ENCODE measurements at regions not wholly inside any gene's neighbourhood (a gene's known extent, or its start where the extent isn't known, plus 50 kb on each side); places are given as distances from the start of the nearest gene placed in this dataset.
"Not testable (repeated sequence)": the region's sequence is repeated elsewhere in the genome, so short reads cannot be mapped to it uniquely, and the experiment has no call there.

- no peak for DNase-seq
These were observed 117.4 kb upstream of the GDNF start for GRCh38 chr5:37957218-37957617.

- no peak for DNase-seq
These were observed 115.9 kb upstream of the GDNF start for GRCh38 chr5:37955748-37956147.

- DNase-seq: no peak
These were observed 114.7 kb upstream of the GDNF start for GRCh38 chr5:37954561-37954960.

- no peak for DNase-seq
These were observed 112.3 kb upstream of the GDNF start for GRCh38 chr5:37951946-37952721.

- DNase-seq: no peak
These were observed 110.6 kb upstream of the GDNF start for GRCh38 chr5:37950436-37950835.

- DNase-seq: no peak
These were observed 105.6 kb upstream of the GDNF start for GRCh38 chr5:37945446-37945845.

- DNase-seq: not testable (repeated sequence)
These were observed 103.3 kb upstream of the GDNF start for GRCh38 chr5:37943136-37943535.

- no peak for DNase-seq
These were observed 101.2 kb upstream of the GDNF start for GRCh38 chr5:37940931-37941623.

GRCh38 chr5:37938861-37939260, 99.0 kb upstream of the GDNF start:
- DNase-seq: no peak

- DNase-seq: no peak
These were observed 98.4 kb upstream of the GDNF start for GRCh38 chr5:37938076-37938852.

- DNase-seq: no peak
These were observed 96.2 kb upstream of the GDNF start for GRCh38 chr5:37936091-37936490.

- DNase-seq: no peak
These were observed 93.7 kb upstream of the GDNF start for GRCh38 chr5:37933576-37933975.

- DNase-seq: no peak
These were observed 92.6 kb upstream of the GDNF start for GRCh38 chr5:37932450-37932849.

GRCh38 chr5:37931541-37931940, 91.7 kb upstream of the GDNF start:
- DNase-seq: no peak

- no peak for DNase-seq
These were observed 90.5 kb upstream of the GDNF start for GRCh38 chr5:37930350-37930749.

- DNase-seq: no peak
These were observed 90.0 kb upstream of the GDNF start for GRCh38 chr5:37929791-37930190.

- not testable (repeated sequence) for DNase-seq
These were observed 87.9 kb upstream of the GDNF start for GRCh38 chr5:37927753-37928152.

GRCh38 chr5:37926732-37927131, 86.9 kb upstream of the GDNF start:
- no peak for DNase-seq

- no peak for DNase-seq
These were observed 81.6 kb upstream of the GDNF start for GRCh38 chr5:37921452-37921851.

- no peak for DNase-seq
These were observed 78.6 kb upstream of the GDNF start for GRCh38 chr5:37918424-37918823.

GRCh38 chr5:37916525-37916924, 76.7 kb upstream of the GDNF start:
- no peak for DNase-seq

- DNase-seq: no peak
These were observed 75.4 kb upstream of the GDNF start for GRCh38 chr5:37915097-37915736.

- DNase-seq: not testable (repeated sequence)
These were observed 69.9 kb upstream of the GDNF start for GRCh38 chr5:37909610-37910266.
